DOHH2 (cell line): ENCODE measurements at regions not wholly inside any gene's neighbourhood (a gene's known extent, or its start where the extent isn't known, plus 50 kb on each side); places are given as distances from the start of the nearest gene placed in this dataset.

Source experiments
- H3F3A ChIP-seq: fragments of 200-600 bp; sonication (generic), shearing (Covaris generic); 2 replicates; pipeline ENCODE4 v1.6.0; 2016; ENCODE audit warnings: antibody characterized with exemption, mild to moderate bottlenecking; ENCODE audit not compliant: control insufficient read depth, insufficient read depth
- H3K27ac ChIP-seq: fragments of 200-600 bp; sonication (generic); 2 replicates; pipeline ENCODE4 v1.5.1; 2014; ENCODE audit warnings: low read depth, mild to moderate bottlenecking, low read length, moderate library complexity
- H3K27me3 ChIP-seq: fragments of 200-600 bp; sonication (generic); 2 replicates; pipeline ENCODE4 v1.6.1; 2014; ENCODE audit warnings: mild to moderate bottlenecking, low read length, mixed read lengths; ENCODE audit not compliant: control insufficient read depth
- H3K36me3 ChIP-seq: fragments of 200-600 bp; sonication (generic); 2 replicates; pipeline ENCODE4 v1.6.1; 2014; ENCODE audit warnings: mild to moderate bottlenecking, low read length, moderate library complexity, mixed read lengths; ENCODE audit not compliant: control insufficient read depth
- H3K4me1 ChIP-seq: fragments of 200-600 bp; sonication (generic); 2 replicates; pipeline ENCODE4 v1.6.1; 2014; ENCODE audit warnings: mild to moderate bottlenecking, low read length, mixed read lengths; ENCODE audit not compliant: control insufficient read depth
- H3K4me2 ChIP-seq: fragments of 200-600 bp; sonication (generic); 2 replicates; pipeline ENCODE4 v1.6.0; 2014; ENCODE audit warnings: mild to moderate bottlenecking, low read length, moderate library complexity
- H3K4me3 ChIP-seq: fragments of 200-600 bp; sonication (generic); 2 replicates; pipeline ENCODE4 v1.5.1; 2014; ENCODE audit warnings: mild to moderate bottlenecking, low read length, mixed read lengths
- H3K79me2 ChIP-seq: fragments of 200-600 bp; sonication (generic); 2 replicates; pipeline ENCODE4 v1.6.1; 2014; ENCODE audit warnings: mild to moderate bottlenecking, low read length, mixed read lengths; ENCODE audit not compliant: control insufficient read depth
- H3K9me2 ChIP-seq: fragments of 200-600 bp; sonication (generic); replicated peaks from 2 replicates; pipeline ENCODE4 v1.6.1; 2014; ENCODE audit warnings: mild to moderate bottlenecking, low read length, mixed read lengths; ENCODE audit not compliant: control insufficient read depth
- H3K9me3 ChIP-seq: fragments of 200-600 bp; sonication (generic); 2 replicates; pipeline ENCODE4 v1.6.1; 2014; ENCODE audit warnings: antibody characterized with exemption, low read length, mixed read lengths; ENCODE audit not compliant: control insufficient read depth, insufficient read depth
- H4K20me1 ChIP-seq: fragments of 200-600 bp; sonication (generic); 2 replicates; pipeline ENCODE4 v1.6.0; 2014; ENCODE audit warnings: low read depth, mild to moderate bottlenecking, antibody characterized with exemption, low read length, moderate library complexity; ENCODE audit not compliant: control insufficient read depth, insufficient read depth
- EZH2phosphoT487 ChIP-seq: fragments of 200-600 bp; sonication (generic); IDR thresholded peaks from 2 replicates; pipeline ENCODE4 v1.6.1; 2017; ENCODE audit warnings: borderline replicate concordance, mild to moderate bottlenecking, antibody characterized with exemption, low read length, moderate library complexity, mixed read lengths
- TF ChIP-seq, protein P1 (sequence below): fragments of 200-600 bp; sonication (generic); IDR thresholded peaks from one replicate; pipeline ENCODE4 v1.5.1; 2014; ENCODE audit warnings: antibody characterized with exemption, mild to moderate bottlenecking, low read depth, low read length; ENCODE audit not compliant: poor library complexity, severe bottlenecking

DNA sequence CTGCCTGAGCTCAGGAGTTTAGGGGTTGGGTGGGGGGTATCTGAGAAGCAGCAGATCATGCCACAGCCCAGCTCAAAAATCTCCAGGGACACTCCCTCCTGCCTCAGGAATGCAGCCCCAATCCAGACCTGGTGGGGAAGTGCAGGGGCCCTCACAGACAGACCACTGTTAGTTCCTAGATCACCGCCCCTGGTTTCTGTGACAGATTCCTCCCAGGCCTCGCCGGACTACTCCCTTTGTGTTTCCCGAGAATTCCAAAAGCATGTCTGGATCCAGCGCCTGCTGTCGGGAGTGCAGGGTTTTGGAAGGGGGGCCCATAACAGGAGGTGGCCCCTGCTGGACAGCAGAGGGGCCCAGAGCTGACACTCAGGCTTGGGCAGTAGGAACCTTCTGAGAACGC, 74.5 kb downstream of the CTSL start:
- H3K9me2 ChIP-seq = no peaks in the 10 kb centered on the region
- H3K27ac ChIP-seq = no peak overlapping the region
- no peaks in the 10 kb centered on the region for H3K79me2 ChIP-seq
- no peaks in the 10 kb centered on the region for H3K4me1 ChIP-seq
- H3K36me3 ChIP-seq = no peaks in the 10 kb centered on the region
- no peak overlapping the region for H3K4me2 ChIP-seq
- no peaks in the 10 kb centered on the region for H3F3A ChIP-seq
- TF ChIP-seq EZH2phosphoT487 = no peak
- TF ChIP-seq, protein P1, sequence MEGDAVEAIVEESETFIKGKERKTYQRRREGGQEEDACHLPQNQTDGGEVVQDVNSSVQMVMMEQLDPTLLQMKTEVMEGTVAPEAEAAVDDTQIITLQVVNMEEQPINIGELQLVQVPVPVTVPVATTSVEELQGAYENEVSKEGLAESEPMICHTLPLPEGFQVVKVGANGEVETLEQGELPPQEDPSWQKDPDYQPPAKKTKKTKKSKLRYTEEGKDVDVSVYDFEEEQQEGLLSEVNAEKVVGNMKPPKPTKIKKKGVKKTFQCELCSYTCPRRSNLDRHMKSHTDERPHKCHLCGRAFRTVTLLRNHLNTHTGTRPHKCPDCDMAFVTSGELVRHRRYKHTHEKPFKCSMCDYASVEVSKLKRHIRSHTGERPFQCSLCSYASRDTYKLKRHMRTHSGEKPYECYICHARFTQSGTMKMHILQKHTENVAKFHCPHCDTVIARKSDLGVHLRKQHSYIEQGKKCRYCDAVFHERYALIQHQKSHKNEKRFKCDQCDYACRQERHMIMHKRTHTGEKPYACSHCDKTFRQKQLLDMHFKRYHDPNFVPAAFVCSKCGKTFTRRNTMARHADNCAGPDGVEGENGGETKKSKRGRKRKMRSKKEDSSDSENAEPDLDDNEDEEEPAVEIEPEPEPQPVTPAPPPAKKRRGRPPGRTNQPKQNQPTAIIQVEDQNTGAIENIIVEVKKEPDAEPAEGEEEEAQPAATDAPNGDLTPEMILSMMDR = no peak
- no peak overlapping the region for H3K4me3 ChIP-seq
- H4K20me1 ChIP-seq = no peaks in the 10 kb centered on the region
- no peaks in the 10 kb centered on the region for H3K27me3 ChIP-seq
- H3K9me3 ChIP-seq = no peaks in the 10 kb centered on the region

DNA sequence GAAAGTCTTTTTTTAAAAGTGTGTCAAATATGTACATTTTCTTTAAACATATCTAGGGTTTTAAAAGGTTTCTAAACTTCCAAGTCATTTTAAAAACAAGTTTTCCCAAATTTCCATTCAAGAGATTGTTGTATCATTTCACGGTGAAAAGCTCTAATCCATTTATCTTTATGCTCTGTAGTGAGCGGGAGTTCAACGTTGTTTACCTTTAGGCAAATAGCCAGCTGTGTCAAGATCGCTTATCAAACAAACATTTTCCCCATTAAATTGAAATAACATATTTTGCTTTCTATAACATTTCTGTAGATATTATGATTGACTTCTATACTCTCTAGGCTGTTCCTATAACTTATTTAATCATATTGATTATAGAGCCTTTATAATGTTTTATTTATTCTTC, 75.1 kb downstream of the CTSL start:
- no peaks in the 10 kb centered on the region for H3F3A ChIP-seq
- no peak overlapping the region for H3K4me3 ChIP-seq
- no peaks in the 10 kb centered on the region for H3K9me2 ChIP-seq
- no peaks in the 10 kb centered on the region for H3K79me2 ChIP-seq
- H3K27me3 ChIP-seq = no peaks in the 10 kb centered on the region
- H4K20me1 ChIP-seq = no peaks in the 10 kb centered on the region
- no peak for TF ChIP-seq EZH2phosphoT487
- TF ChIP-seq, protein P1 = no peak
- no peak overlapping the region for H3K4me2 ChIP-seq
- no peaks in the 10 kb centered on the region for H3K36me3 ChIP-seq
- H3K27ac ChIP-seq = no peak overlapping the region
- no peaks in the 10 kb centered on the region for H3K4me1 ChIP-seq
- no peaks in the 10 kb centered on the region for H3K9me3 ChIP-seq

DNA sequence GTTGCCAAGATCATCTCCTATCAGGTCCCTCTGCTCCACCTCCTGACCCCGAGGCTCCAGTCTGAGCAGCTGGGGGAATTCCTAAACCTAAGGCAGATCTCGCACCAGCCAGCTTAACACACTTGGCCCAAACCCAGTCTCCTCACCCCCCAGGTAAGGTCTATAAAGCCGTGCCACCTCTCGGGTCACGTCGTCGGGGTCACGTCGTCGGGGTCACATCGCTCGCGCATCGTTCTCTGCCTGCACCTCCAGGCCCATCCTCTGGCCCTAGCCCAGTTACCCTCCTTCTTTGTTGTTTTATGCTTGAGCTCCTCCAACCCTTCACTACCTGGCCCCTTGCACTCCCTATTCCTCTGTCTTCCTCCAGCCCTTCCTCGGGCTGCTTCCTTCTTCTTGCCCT, 77.2 kb downstream of the CTSL start:
- Histone ChIP-seq H4K20me1 (no peaks in the 10 kb centered on the region), H3K9me2 (no peaks in the 10 kb centered on the region), H3K36me3 (no peaks in the 10 kb centered on the region), H3K27me3 (no peaks in the 10 kb centered on the region), H3K4me2 (no peak overlapping the region), H3K27ac (no peak overlapping the region), H3K9me3 (no peaks in the 10 kb centered on the region), H3K4me3 (no peak overlapping the region), H3F3A (no peaks in the 10 kb centered on the region), H3K4me1 (no peaks in the 10 kb centered on the region), H3K79me2 (no peaks in the 10 kb centered on the region)
- TF ChIP-seq, protein P1 = no peak
- no peak for TF ChIP-seq EZH2phosphoT487
